ENCODE measurements at regions not wholly inside any gene's neighbourhood (a gene's known extent, or its start where the extent isn't known, plus 50 kb on each side); places are given as distances from the start of the nearest gene placed in this dataset.

- Histone ChIP-seq H3K27me3 (ENCODE audit: insufficient read depth, low read length, poor library complexity) (no peaks in the 10 kb centered on the region), H3K9ac (ENCODE audit: low read depth, low read length) (no peak overlapping the region)
Observed at GRCh38 chr5:82360022-82360421, 81.9 kb upstream of the RPS23 start.

DNA sequence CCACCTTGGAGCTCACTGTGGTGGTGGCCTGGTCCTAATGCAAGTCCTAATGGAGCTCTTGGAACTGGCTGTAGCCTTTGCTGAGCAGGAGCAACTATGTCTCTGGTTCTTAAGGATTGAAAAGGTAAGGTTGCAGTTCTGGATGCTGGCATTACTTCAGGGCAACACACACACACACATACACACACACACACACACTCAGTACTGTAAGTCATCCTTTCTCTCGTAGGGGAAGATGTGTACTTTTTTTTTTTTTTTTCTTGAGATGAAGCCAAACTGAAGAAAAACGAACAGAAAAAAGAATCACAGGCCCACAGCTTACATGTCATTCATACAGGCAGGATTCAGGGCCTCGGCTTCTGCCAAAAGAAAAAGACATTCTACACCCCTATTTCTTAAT, 81.1 kb upstream of the RPS23 start:
- peak overlapping the region; percentile 88 for H3K27ac ChIP-seq (ENCODE audit: low read length)
- H3K36me3 ChIP-seq (ENCODE audit: insufficient read depth, low read length) = peaks cover 32% of the 10 kb centered on the region; the same call in 1 of the 2 replicates

More at GRCh38 chr5:82360022-82360421, 81.9 kb upstream of the RPS23 start:
- no peak overlapping the region for H3K4me3 ChIP-seq (ENCODE audit: low read depth in 1 of 2, low read length in 2 of 2)
- no peak for ATAC-seq (ENCODE audit: insufficient read depth, low read depth)
- no peaks in the 10 kb centered on the region for H4K20me1 ChIP-seq (ENCODE audit: insufficient read depth, low read length)
- DNase-seq = no peak
- H3K9me3 ChIP-seq (ENCODE audit: insufficient read depth, low read length, severe bottlenecking) = no peaks in the 10 kb centered on the region
- peaks cover 19% of the 10 kb centered on the region for H3K79me2 ChIP-seq (ENCODE audit: insufficient read depth, low read length)
- no peak overlapping the region for H2AFZ ChIP-seq (ENCODE audit: low read depth, low read length)
- peak overlapping the region; percentile 17; the same call in 1 of the 2 replicates for H3K4me2 ChIP-seq (ENCODE audit: insufficient read depth, low read length)
- peaks cover 39% of the 10 kb centered on the region; the same call in 1 of the 2 replicates for H3K36me3 ChIP-seq (ENCODE audit: insufficient read depth, low read length)
- H3K27ac ChIP-seq (ENCODE audit: low read length) = peak overlapping the region; percentile 88
- peaks cover 67% of the 10 kb centered on the region for H3K4me1 ChIP-seq (ENCODE audit: insufficient read depth, low read length)
- TF ChIP-seq EZH2 (IDR thresholded peaks at IDR 0.05; ENCODE audit: borderline replicate concordance, low read depth, low read length, severe bottlenecking) = no peak
- TF ChIP-seq, protein P1, sequence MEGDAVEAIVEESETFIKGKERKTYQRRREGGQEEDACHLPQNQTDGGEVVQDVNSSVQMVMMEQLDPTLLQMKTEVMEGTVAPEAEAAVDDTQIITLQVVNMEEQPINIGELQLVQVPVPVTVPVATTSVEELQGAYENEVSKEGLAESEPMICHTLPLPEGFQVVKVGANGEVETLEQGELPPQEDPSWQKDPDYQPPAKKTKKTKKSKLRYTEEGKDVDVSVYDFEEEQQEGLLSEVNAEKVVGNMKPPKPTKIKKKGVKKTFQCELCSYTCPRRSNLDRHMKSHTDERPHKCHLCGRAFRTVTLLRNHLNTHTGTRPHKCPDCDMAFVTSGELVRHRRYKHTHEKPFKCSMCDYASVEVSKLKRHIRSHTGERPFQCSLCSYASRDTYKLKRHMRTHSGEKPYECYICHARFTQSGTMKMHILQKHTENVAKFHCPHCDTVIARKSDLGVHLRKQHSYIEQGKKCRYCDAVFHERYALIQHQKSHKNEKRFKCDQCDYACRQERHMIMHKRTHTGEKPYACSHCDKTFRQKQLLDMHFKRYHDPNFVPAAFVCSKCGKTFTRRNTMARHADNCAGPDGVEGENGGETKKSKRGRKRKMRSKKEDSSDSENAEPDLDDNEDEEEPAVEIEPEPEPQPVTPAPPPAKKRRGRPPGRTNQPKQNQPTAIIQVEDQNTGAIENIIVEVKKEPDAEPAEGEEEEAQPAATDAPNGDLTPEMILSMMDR (IDR thresholded peaks at IDR 0.05; ENCODE audit: borderline replicate concordance, extremely low read depth, low read length, poor library complexity, severe bottlenecking) = no peak

GRCh38 chr5:82358457-82358856, 80.3 kb upstream of the RPS23 start:
- TF ChIP-seq EZH2 (IDR thresholded peaks at IDR 0.05; ENCODE audit: borderline replicate concordance, low read depth, low read length, severe bottlenecking) = no peak
- TF ChIP-seq, protein P1 (IDR thresholded peaks at IDR 0.05; ENCODE audit: borderline replicate concordance, extremely low read depth, low read length, poor library complexity, severe bottlenecking) = no peak
- H3K27ac ChIP-seq (ENCODE audit: low read length) = peak overlapping the region; percentile 88
- no peak overlapping the region for H3K4me3 ChIP-seq (ENCODE audit: low read depth in 1 of 2, low read length in 2 of 2)
- peaks cover 83% of the 10 kb centered on the region for H3K4me1 ChIP-seq (ENCODE audit: insufficient read depth, low read length)
- peaks cover 26% of the 10 kb centered on the region for H3K36me3 ChIP-seq (ENCODE audit: insufficient read depth, low read length)
- H4K20me1 ChIP-seq (ENCODE audit: insufficient read depth, low read length) = no peaks in the 10 kb centered on the region
- ATAC-seq (ENCODE audit: insufficient read depth, low read depth) = no peak
- peak overlapping the region; percentile 61; the same call in 1 of the 2 replicates for H3K4me2 ChIP-seq (ENCODE audit: insufficient read depth, low read length)
- H3K9me3 ChIP-seq (ENCODE audit: insufficient read depth, low read length, severe bottlenecking) = no peaks in the 10 kb centered on the region
- peaks cover 25% of the 10 kb centered on the region for H3K79me2 ChIP-seq (ENCODE audit: insufficient read depth, low read length)
- H2AFZ ChIP-seq (ENCODE audit: low read depth, low read length) = no peak overlapping the region
- no peak for DNase-seq
- H3K27me3 ChIP-seq (ENCODE audit: insufficient read depth, low read length, poor library complexity) = no peaks in the 10 kb centered on the region
- peak overlapping the region; percentile 46 for H3K9ac ChIP-seq (ENCODE audit: low read depth, low read length)

More for the DNA sequence above, 81.1 kb upstream of the RPS23 start:
- no peaks in the 10 kb centered on the region for H4K20me1 ChIP-seq (ENCODE audit: insufficient read depth, low read length)
- H3K4me3 ChIP-seq (ENCODE audit: low read depth in 1 of 2, low read length in 2 of 2) = no peak overlapping the region
- no peaks in the 10 kb centered on the region for H3K9me3 ChIP-seq (ENCODE audit: insufficient read depth, low read length, severe bottlenecking)
- peak overlapping the region; percentile 2; the same call in 1 of the 2 replicates for H3K4me2 ChIP-seq (ENCODE audit: insufficient read depth, low read length)
- H3K27me3 ChIP-seq (ENCODE audit: insufficient read depth, low read length, poor library complexity) = no peaks in the 10 kb centered on the region
- no peak overlapping the region for H3K9ac ChIP-seq (ENCODE audit: low read depth, low read length)
- H2AFZ ChIP-seq (ENCODE audit: low read depth, low read length) = no peak overlapping the region
- TF ChIP-seq, protein P1 (IDR thresholded peaks at IDR 0.05; ENCODE audit: borderline replicate concordance, extremely low read depth, low read length, poor library complexity, severe bottlenecking) = no peak
- TF ChIP-seq EZH2 (IDR thresholded peaks at IDR 0.05; ENCODE audit: borderline replicate concordance, low read depth, low read length, severe bottlenecking) = no peak
- H3K4me1 ChIP-seq (ENCODE audit: insufficient read depth, low read length) = peaks cover 74% of the 10 kb centered on the region
- DNase-seq (no peak), ATAC-seq (ENCODE audit: insufficient read depth, low read depth) (no peak)
- peaks cover 25% of the 10 kb centered on the region for H3K79me2 ChIP-seq (ENCODE audit: insufficient read depth, low read length)

Data from DND-41 (cell line).